ENCODE measurements at regions not wholly inside any gene's neighbourhood (a gene's known extent, or its start where the extent isn't known, plus 50 kb on each side); places are given as distances from the start of the nearest gene placed in this dataset.

DNA sequence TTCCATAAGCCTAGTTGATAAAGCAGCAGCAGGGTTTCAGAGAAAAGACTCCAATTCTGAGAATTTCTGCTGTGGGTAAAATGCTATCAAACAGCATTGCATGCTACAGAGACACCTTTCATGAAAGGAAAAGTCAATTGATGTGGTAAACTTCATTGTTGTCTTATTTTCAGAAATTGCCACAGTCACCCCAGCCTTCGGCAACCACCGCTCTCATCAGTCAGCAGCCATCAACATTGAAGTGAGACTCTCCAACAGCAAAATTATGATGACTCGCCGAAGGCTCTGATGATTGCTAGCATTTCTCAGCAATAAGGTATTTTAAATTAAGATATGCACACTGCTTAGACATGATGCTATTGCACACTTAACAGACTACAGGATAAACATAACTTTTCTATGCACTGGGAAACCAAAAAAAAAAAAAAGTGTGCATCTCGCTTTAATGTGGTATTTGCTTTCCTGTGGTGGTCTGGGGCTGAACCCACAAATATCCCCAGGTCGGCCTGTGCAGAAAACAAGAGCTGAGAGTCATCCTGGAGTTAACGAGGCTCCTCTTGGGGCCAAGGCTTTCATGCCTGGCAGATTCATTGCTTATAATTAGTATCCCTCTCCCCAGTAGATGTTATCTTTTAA lies 192.1 kb downstream of the CTTN start:
- TF ChIP-seq, protein P1, sequence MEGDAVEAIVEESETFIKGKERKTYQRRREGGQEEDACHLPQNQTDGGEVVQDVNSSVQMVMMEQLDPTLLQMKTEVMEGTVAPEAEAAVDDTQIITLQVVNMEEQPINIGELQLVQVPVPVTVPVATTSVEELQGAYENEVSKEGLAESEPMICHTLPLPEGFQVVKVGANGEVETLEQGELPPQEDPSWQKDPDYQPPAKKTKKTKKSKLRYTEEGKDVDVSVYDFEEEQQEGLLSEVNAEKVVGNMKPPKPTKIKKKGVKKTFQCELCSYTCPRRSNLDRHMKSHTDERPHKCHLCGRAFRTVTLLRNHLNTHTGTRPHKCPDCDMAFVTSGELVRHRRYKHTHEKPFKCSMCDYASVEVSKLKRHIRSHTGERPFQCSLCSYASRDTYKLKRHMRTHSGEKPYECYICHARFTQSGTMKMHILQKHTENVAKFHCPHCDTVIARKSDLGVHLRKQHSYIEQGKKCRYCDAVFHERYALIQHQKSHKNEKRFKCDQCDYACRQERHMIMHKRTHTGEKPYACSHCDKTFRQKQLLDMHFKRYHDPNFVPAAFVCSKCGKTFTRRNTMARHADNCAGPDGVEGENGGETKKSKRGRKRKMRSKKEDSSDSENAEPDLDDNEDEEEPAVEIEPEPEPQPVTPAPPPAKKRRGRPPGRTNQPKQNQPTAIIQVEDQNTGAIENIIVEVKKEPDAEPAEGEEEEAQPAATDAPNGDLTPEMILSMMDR (IDR thresholded peaks at IDR 0.05; ENCODE audit: insufficient read depth, low read length, poor library complexity, severe bottlenecking), result no peak
- no peak for TF ChIP-seq EZH2phosphoT487 (conservative IDR thresholded peaks at IDR 0.05; ENCODE audit: low read length)
